NOMO-1 treated with DMSO at 0.1 percent for 48 hours (cell line): ENCODE measurements at regions not wholly inside any gene's neighbourhood (a gene's known extent, or its start where the extent isn't known, plus 50 kb on each side); places are given as distances from the start of the nearest gene placed in this dataset.
A peak's percentile ranks its signal among the peaks of the same experiment; 100 is the strongest.

Experiments
- DNase-seq: peaks from one replicate; lab custom pipeline; 2025; ENCODE audit not compliant: unreplicated experiment; lab: John Stamatoyannopoulos, UW

DNA sequence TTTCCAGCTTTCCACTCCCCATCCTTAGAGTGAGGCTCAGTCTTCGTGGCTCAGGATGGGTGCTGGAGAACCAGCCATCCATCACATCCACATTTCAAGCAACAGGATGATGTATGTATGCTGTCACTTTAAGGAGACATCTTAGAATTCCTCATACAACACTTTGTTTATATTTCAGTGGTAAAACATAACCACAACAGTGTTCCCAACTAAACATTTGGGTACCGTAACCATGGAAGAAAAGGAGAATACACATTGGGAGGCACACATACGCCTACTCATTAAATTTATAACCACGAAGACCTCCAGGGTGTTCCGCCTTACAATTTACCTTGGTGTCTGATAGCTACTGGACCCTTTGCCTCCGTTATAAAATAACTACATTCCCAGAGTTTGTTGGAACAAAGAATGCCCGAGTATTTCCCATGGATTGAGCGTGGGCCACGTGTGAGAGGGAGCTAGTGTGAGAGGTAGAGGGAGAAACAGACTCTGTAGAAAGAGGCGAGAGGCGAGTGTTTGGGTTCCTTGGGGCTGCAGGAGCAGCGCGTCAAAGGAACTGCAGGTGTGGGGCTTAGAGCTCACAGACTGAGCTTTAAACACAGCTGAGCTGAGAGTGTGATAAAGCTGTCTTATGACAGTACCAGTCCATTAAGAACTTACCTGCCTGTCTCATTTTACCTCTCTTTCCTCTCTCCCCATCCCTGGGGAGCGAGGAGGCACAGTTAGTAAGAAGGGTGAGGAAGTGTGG is 111.5 kb upstream of the USP24 start:
- no peak for DNase-seq

DNA sequence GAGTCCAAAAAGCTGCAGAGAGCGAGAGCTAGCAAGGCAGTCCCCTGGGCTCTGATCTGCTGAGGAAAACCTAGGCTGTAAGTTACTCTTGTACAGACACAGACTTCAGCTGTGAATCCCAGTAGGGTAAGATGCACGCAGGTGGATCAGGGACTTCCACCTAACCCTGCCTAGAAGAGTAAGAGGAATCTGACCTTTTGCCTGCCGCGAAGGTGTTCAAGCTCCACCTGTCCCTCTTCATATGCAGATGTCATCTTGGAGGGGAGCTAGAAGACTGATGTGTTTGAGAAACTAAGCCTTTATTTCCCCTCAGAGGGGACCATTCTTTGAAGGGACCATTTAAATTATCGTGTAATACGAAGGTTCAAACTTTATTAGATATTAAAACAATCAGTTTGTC is 108.6 kb upstream of the USP24 start:
- no peak for DNase-seq

DNA sequence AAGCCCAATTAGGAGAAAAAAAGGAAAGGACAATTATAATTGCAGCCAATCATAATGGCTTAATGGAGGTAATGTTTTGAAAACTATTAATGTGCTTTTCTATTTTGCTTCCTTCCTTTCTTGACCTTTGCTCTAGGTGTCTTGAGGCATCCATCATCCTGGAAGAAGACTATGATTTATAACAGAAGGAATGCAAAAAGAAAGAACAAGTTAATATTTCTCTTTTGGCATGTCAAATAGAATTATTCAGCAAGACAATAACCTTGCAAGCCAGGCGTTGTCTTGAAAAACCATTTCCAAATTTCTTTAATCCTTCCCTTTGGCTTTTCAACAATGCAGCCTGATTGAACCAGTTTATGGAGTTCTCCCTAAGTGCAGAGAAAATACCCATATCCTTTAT is 107.7 kb upstream of the USP24 start:
- DNase-seq: no peak

DNA sequence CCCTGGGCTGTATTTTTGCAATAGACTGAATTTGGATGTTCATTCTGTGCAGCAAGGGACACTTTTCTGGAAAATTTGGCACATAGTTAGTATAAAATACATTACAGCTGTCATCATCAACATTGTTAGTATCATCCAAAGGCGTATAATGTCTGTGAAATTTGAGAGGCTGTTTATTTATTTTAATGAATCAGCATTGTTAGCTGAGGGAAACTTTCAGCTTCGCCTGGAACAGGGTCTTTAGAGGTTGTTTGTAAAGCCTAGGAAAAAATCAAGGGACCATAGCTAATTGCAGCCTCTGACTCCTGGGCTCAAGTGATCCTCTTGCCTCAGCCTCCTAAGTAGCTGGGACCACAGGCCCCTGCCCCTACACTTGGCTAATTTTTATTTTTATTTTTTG is 106.8 kb upstream of the USP24 start:
- DNase-seq: no peak

DNA sequence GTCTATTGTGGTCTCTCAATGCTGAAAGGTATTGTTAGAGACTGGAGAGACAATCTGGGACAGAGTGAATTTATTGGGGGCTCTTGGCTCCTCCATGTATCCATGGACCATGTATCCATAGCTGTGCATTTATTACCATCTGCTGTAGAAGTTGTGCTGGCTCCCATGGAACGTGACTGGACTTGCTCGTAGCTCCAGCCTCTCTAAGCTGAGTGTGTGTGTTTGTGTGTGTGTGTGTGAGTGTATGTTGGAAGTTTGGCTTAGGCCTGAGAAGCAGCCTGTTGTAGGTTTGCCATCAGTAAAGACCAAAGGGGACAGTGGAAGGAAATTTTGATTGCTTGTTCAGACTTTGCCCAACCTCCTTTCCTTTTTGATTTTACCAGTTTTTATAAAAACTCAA is 105.7 kb upstream of the USP24 start:
- DNase-seq: no peak

DNA sequence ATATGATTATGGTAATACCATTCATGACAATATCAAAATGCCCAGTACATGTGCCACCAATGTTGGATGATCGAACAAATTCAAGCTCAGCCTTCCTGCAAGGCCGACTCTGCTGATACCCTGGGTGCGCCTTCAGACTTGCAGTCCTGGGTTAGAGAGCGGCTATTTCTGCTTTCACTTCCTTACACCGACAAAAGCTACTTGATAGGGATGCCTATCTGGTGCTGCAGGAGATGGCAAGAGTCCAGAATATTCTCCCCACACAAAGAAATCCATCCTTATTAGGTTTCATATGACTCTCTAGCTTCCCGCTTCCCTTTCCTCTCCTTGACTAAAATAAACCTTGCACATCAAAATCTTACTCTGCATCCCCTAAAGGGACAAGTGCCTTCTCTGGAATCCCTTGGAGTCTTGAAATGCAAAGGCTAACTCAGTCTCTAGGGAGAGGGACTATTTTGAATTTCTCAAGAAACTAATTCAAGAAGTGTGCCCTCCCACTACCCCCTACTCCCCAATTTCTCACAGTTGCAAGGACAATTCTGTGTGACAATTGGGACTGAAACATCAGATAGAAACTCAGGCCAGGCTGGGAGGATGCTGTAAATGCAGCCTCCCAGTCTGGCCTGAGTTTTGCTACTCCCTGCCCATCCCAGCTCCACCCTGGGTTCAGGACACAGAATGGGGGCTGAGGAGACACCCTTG is 103.1 kb upstream of the USP24 start:
- peak; percentile 28 for DNase-seq

DNA sequence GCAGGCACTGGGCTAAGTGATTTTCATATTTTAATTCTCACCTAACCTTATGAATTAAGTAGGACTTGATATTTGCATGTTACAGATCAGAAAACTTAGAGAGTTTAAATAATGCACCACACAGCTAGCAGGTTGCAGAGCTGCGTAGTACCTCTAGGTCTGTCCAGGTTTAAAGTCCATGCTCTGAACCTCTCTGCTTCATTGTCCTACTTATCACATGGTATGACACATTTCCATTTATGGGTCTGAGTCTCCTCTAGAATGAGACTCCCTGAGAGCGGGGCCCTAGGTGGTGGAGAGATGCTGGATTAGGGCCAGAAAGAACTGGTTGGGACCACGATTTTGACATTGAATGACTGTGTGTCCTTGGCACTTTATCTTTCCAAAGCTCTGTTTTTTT is 102.5 kb upstream of the USP24 start:
- no peak for DNase-seq

DNA sequence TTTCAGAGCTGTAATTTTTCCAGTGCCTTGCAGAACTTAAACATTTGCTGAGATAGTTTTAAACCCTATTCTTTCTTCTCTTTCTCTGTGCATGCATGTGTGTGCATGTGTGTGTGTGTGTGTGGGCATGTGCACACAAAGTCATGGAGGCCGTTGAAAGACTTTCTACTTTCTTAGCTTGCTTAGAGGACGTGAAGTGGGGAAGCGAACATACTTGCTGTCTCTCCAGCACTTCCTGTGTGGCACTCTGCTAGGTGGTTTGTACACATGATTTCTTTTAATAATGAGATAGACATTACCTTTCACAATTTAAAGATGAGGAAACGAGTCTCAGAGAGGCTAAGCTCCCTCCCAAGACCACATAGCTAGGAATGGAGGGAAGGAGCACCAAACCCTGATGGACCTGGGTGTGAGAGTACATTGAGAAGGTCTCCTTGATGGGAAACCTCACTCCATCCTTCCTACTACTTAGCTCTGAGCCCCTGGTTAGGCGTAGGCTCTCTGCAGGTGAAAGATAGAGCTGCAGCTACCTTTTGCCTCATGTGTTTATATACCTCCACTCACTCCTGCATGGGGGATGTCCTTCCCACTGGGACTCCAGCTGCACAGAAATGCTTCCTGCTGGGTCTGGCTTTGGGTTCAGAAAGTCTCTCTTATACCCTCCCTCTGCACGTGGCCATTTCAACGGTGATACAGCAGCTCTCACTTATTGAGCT is 101.9 kb upstream of the USP24 start:
- no peak for DNase-seq

DNA sequence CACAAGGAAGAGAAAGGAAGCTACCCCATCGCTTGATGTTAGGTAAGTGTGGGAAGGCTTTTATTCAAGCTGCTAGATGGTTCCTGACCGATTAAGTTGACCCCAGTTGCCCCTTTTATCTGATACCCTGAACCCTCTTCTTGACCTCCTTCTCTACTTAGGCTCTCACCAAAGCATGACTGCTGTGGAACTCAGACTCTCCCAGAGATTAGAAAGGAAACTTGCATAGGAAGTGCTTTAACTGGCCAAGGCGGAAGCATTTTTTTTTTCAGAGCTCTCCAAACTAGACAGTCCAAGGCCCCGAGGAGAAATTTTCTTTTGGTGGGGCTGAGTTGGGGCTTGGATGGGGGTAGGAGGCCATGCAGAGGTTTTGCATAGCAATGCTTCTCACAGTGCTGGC is 101.3 kb upstream of the USP24 start:
- DNase-seq: no peak

DNA sequence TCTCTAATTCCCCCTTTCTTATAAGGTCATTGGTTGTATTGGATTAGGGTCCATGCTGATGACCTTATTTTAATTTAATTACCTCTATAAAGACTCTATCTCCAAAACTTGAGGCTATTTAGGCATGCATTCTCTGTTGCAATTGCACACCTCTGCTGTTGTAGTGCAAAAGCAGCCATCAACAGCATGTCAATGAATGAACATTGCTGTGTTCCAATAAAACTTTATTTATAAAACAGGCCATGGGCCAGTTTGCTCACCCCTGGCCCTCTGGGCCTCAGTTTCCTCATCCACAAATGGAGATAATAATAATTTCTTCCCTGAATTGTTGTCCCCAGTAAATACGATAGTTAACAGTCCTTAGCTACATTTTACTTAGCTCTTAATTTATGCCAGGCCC is 100.4 kb upstream of the USP24 start:
- no peak for DNase-seq

DNA sequence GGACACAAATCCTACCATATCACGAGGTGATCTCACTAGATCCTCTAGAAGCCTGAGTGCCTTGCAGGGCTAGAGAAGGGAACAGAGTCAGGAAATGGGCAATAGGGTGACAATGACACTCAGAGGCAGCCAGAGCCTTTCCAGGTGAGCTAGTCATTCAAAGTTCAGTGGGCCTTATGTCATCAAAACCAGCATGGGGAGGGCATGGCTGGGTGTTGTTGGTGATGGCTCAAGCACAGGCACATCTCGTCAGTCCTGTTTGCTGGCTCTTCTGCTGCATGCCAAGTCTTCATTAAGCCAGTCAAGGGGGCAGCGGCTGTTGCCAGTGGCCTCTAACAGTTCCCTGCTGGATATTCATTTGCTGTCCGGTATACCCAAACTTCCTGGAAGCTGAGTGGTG is 99.6 kb upstream of the USP24 start:
- DNase-seq: no peak

DNA sequence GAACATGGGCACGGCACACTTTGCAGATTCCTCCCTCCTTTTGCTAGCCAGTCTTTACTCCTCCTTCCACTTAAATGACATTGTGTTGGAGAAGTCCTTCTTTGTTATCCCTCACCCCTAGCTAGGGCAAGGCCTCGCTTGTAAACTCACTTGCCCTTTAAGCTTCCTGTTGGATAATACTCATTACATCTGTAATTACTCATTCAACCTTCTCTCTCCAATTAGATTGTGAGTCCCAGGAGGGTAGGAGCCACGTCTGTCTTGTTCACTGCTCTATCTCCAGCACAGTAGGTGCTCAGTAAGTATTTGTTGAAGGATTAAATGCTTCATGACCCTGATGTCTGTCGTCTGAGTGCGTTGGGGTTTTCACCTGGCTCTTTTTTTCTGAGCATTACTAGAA is 98.7 kb upstream of the USP24 start:
- DNase-seq: no peak

DNA sequence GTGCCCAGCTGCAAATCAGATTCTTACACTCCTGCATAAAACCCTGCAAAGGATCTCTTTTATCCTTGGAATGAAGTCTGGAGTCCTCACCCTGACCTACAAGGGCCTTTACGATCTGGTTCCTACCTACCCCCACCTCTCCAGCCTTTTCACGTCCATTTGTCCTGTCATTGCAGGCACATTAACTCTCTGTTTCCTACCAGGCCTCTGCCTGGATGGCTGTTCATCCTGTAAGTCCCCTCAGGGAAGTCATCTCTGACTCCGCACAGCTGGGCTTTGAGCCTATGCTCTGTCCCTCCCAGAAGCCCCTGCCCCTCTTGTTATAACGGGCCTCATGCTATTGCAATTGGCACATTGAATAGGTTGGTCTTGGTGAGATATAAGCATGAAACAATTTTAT is 96.8 kb upstream of the USP24 start:
- DNase-seq: no peak

DNA sequence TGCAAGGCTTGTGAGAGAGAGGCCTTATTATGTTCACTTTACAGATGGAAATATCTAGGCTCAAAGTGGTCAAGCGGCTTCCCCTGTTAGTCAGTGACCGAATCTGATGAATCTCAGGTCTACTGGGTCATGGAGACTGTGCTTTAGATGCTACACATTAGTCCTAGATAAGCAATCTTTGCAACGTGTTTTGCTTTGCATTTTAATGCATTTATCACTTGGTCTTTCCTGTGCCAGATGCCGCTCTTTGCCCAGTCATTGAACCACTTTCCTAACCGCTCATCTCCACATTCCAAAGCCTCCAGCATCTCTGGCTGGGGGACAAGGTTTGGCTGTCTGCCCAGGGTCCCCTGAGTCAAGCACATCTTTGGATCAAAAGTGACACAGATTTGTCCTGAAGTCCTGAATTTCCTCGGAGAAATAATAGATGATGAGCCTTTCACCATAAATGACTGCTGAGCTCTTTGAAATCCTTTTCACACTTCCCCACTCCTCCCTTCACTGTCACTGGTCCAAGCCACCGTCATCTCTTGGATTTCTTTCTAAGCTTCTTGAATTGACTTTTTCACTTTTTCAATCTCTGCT is 96.0 kb upstream of the USP24 start:
- DNase-seq: no peak

DNA sequence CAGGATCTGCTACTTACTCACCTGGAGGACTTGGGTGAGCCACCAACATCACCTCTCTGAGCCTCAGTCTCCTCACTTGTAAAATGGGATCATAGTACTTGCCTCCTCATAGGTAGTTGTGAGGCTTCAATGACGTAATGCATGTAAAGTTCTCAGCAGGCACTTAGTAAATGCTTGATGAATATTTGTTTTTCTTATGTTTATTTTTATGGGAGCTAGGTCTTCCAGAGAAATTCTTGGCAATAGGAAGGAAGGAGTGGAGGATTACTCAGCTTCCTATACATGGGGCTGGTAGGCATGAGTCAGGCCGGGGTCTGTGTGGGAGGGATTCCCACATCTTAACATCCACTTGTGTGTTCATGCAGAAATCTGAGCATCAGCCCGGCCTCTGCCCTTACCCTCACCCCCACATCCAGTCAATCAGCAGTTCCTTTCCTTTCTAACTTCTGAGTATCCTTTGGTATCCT is 95.4 kb upstream of the USP24 start:
- no peak for DNase-seq

DNA sequence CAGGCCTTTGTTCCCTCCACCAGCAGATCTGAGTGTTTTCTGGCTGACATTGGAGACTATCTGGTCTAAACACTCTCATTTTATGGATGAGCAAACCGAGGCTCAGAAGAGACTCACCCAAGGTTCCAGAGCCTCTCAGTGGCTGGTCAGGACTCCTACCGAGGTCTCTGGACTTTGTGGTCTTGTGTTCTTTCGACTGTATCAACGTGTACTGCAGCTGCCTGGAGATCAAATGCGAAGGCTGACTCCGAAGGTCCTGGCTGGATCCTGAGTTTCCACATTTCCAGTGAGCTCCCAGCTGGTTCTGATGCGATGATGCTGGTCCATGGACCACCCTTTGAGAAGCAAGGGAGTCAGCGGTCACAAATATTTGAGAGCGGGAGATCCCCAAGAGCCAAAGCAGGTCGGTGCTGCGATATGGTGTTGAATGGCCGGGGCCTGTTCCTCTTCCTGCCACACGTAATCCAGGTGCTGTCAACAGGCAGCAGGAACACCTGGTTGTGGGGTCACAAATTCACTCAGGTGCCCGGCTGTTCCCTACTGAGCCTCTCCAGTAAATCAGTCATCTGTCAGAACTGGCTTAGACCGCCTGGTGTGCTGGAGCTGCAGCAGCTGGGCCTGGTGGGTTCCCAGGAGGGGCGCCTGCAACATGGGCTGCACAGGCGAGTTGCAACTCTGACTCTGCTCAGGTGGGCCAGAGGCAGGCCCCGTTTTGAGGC is 94.8 kb upstream of the USP24 start:
- no peak for DNase-seq

DNA sequence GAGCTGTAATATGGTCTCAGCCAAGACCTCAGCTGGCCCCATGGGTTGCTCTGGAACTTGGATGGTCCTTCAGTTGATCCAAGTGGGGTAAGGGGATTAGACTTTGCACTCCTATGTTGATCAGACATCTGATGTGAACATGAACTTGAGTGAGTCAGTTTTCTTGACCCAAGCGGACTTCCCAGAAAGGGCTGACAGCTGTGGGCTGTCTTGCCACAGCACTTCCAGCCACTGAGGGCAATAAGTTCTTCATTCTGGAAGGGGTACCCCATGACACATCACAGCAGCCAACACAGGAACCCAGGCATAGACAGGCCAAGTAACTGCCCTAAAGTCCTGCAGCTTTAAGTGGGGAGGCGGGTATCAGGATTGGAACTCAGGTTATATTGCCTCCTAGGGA is 93.9 kb upstream of the USP24 start:
- DNase-seq: no peak

DNA sequence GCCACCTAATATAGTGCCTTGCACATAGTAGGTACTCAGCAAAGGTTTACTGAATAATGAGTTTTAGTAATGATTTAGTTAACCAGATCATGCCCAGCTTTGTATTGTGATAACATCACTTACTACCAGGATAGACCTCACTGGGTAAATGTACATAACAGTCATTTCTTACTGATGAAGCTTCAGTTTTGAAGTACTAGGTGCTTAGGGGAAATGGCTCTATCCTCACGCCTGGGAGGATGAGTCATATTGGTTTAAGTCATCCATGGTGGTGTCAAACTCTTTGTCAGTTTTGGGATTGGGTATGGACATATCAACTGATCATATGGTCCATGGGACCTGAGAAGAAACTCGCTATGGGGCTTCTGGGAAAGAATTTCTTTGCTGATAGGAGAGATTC is 90.6 kb upstream of the USP24 start:
- no peak for DNase-seq

DNA sequence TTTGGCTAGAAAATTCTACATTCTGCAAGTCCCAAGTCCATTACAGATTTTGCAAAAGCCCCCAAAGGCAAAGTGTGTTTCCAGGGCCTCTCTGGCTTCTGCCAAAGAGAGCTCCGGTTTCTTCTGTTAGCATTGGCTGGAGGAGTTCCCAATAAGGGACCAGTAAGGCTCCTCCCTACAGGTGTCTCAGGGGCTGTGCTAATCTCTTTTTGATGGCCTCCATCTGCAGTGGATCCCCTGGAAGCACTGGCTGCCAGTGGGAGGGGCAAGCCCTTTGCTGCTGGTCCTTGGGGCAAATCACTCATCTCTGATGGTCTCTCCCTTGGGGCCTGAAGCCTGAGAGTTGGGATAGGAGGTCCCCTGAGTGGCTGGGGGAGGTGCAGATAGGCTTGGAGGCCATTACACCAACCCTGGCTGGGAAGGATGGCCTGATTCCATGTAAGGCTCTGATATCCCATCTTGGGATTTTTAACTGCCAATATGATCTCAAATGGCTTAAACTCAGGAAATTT is 89.1 kb upstream of the USP24 start:
- DNase-seq: no peak

DNA sequence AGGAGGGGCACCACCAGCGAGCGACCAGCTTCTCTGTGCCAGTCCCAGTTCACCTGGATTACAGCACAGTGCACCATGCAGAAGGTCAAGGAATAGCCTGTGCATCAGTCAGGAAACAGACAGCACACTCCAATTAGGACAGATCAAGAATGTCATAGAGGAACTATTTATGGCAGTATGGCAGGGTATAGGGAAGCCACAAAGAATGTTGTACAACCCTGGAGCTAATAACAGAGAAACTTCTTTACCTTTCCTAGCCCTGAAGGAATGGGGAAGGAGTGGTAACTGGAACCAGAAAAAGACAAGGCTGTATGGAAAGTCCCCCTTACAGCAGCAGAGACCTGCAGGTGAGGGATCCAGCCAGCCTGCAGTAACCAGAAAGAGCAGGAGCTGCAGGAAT is 87.8 kb upstream of the USP24 start:
- DNase-seq: no peak

DNA sequence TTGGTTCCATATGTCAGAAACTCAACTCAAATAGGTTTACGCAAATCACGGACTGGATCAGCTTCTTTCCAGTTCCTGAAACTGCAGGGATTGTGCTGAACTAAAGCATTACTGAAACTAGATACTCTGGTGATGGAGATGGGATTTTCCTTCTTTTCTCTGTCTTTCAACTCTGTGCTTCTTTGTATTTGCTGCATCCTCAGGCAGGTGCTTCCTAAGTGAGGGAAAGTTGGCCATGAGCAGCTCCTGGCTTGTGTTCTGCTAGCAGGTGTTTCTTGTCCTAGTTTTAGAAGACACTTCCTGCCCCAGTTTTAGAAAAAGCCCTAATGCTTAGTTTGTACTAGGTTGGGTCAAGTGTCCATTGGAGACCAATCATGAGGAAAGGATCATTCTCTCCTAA is 86.7 kb upstream of the USP24 start:
- no peak for DNase-seq
